Loucy (cell line): ENCODE measurements at regions not wholly inside any gene's neighbourhood (a gene's known extent, or its start where the extent isn't known, plus 50 kb on each side); places are given as distances from the start of the nearest gene placed in this dataset.

ENCODE experiments used
- H2AFZ ChIP-seq: fragments of 200-600 bp; sonication (generic); 2 replicates; pipeline ENCODE4 v1.6.0; 2016; ENCODE audit warnings: antibody characterized with exemption, mild to moderate bottlenecking, low read length, moderate library complexity
- H3F3A ChIP-seq: fragments of 200-600 bp; 2 replicates; pipeline ENCODE4 v1.6.0; 2016; ENCODE audit warnings: antibody characterized with exemption, low read depth, mild to moderate bottlenecking
- H3K27me3 ChIP-seq: fragments of 200-600 bp; sonication (generic); 2 replicates; pipeline ENCODE4 v1.6.1; 2014; ENCODE audit warnings: low read length, mild to moderate bottlenecking; ENCODE audit not compliant: insufficient read depth, poor library complexity, severe bottlenecking
- H3K36me3 ChIP-seq: fragments of 200-600 bp; sonication (generic); 2 replicates; pipeline ENCODE4 v1.6.1; 2016; ENCODE audit warnings: low read length; ENCODE audit not compliant: insufficient read depth
- H3K4me1 ChIP-seq: fragments of 200-600 bp; sonication (generic); 2 replicates; pipeline ENCODE4 v1.5.1; 2014; ENCODE audit warnings: low read length, mild to moderate bottlenecking; ENCODE audit not compliant: insufficient read depth, poor library complexity, severe bottlenecking
- H3K4me2 ChIP-seq: fragments of 200-600 bp; sonication (generic); 2 replicates; pipeline ENCODE4 v1.6.0; 2014; ENCODE audit warnings: antibody characterized with exemption, low read length, low read depth, mild to moderate bottlenecking; ENCODE audit not compliant: poor library complexity, severe bottlenecking
- H3K4me3 ChIP-seq: fragments of 200-600 bp; sonication (generic); 2 replicates; pipeline ENCODE4 v1.5.1; 2014; ENCODE audit warnings: low read length, mild to moderate bottlenecking, mixed read lengths; ENCODE audit not compliant: poor library complexity, severe bottlenecking
- H3K79me2 ChIP-seq: fragments of 200-600 bp; sonication (generic); 2 replicates; pipeline ENCODE4 v1.6.1; 2014; ENCODE audit warnings: low read length; ENCODE audit not compliant: insufficient read depth
- H3K9ac ChIP-seq: fragments of 200-600 bp; sonication (generic); 2 replicates; pipeline ENCODE4 v1.6.0; 2014; ENCODE audit warnings: mild to moderate bottlenecking, low read depth, low read length, moderate library complexity; ENCODE audit not compliant: poor library complexity, severe bottlenecking
- H3K9me2 ChIP-seq: fragments of 200-600 bp; sonication (generic); replicated peaks from 2 replicates; pipeline ENCODE4 v1.6.1; 2016; ENCODE audit warnings: low read depth, low read length, mixed read lengths
- H3K9me3 ChIP-seq: fragments of 200-600 bp; sonication (generic); 2 replicates; pipeline ENCODE4 v1.6.1; 2014; ENCODE audit warnings: mild to moderate bottlenecking, antibody characterized with exemption, low read length, low read depth; ENCODE audit not compliant: insufficient read depth
- H4K20me1 ChIP-seq: fragments of 200-600 bp; sonication (generic); 2 replicates; pipeline ENCODE4 v1.6.0; 2014; ENCODE audit warnings: antibody characterized with exemption, low read length, mild to moderate bottlenecking; ENCODE audit not compliant: insufficient read depth, poor library complexity, severe bottlenecking
- EZH2phosphoT487 ChIP-seq: fragments of 200-600 bp; IDR thresholded peaks from 2 replicates; pipeline ENCODE4 v1.6.1; 2018; ENCODE audit warnings: antibody characterized with exemption, mild to moderate bottlenecking, moderate library complexity, borderline replicate concordance
- TF ChIP-seq, protein P1 (sequence below): fragments of 200-600 bp; sonication (generic); conservative IDR thresholded peaks from 2 replicates; pipeline ENCODE4 v1.5.1; 2014; ENCODE audit warnings: mild to moderate bottlenecking, antibody characterized with exemption, low read length

DNA sequence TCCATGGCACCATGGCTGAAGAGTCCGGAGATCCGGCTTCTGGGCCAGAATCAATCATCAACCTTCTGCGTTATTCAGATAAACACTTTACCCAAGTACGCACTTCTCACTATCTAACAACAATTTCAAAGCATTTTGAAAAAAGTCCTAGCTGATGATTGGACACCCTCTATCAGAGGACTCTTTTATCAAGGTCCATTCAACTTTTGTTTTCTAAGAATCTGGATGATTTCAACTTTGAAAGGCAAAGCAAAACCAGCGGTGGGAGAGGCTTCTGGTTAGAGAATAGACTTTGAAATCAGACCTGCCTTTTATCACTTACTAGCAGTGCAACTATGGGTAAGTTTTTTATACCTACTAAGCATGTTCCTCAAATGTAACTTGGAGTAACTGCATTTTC, 293.6 kb upstream of the TNP1 start:
- Histone ChIP-seq H4K20me1 (no peaks in the 10 kb centered on the region), H3K9ac (no peak overlapping the region), H3K9me2 (no peaks in the 10 kb centered on the region), H3K9me3 (no peaks in the 10 kb centered on the region), H3K36me3 (no peaks in the 10 kb centered on the region), H2AFZ (no peak overlapping the region), H3K27me3 (no peaks in the 10 kb centered on the region), H3F3A (0 out of 2 replicates have a peak, but pooled peaks cover 1% of the 10 kb centered on the region), H3K4me1 (peaks cover 13% of the 10 kb centered on the region), H3K4me2 (no peak overlapping the region), H3K4me3 (no peak overlapping the region), H3K79me2 (no peaks in the 10 kb centered on the region)
- TF ChIP-seq EZH2phosphoT487 = no peak
- TF ChIP-seq, protein P1, sequence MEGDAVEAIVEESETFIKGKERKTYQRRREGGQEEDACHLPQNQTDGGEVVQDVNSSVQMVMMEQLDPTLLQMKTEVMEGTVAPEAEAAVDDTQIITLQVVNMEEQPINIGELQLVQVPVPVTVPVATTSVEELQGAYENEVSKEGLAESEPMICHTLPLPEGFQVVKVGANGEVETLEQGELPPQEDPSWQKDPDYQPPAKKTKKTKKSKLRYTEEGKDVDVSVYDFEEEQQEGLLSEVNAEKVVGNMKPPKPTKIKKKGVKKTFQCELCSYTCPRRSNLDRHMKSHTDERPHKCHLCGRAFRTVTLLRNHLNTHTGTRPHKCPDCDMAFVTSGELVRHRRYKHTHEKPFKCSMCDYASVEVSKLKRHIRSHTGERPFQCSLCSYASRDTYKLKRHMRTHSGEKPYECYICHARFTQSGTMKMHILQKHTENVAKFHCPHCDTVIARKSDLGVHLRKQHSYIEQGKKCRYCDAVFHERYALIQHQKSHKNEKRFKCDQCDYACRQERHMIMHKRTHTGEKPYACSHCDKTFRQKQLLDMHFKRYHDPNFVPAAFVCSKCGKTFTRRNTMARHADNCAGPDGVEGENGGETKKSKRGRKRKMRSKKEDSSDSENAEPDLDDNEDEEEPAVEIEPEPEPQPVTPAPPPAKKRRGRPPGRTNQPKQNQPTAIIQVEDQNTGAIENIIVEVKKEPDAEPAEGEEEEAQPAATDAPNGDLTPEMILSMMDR = no peak

DNA sequence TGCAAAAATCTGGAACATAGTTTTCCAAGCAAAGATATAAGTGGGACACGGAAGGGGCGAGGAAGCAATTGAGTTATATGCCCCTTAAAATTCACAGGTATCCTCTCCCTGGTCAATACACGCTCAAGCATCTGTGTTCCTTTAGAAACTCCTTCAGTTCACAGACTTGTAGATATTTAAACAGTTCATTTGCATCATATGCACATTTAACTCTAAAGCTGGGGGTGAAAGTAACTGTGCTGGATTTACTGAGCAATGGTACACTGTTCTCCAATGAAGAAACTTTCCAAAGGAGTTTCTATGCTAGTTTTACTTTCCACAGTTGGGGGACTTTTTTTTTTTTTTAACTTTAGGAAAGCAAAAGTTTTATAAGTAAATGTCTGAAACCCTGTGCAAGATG, 293.0 kb upstream of the TNP1 start:
- H3K4me3 ChIP-seq = no peak overlapping the region

DNA sequence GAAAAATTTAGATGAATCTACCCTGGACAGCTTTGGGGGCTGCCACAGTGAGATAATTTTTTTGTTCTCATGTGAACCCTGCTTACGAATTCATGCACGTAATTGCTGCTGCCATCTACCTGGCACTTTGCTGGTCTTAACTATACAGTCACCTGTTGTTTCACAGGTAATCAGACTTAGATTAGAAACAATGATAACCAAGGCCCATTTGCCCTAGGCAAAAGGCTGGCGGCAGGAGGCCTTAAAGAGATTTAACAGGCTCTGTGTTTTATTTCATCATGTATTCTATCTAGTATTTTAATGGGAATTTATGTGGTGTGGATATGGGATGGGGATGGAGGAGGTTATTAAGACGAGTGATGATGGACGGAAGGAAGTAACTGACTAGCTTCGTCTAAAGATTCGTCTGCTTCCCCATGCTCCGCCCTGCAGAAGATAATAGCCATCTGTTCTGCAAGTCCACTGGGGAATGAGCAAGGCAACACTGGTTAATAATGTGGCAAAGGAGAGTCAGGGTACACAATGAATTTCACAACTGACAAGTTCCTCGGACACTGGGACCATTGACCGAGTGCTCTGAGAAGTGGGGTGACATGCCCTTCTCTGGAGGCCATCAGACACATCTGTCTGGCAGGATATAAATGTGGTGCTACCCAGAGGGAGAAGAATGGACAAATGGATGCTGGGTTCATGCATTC, 291.8 kb upstream of the TNP1 start:
- Histone ChIP-seq H3K79me2 (no peaks in the 10 kb centered on the region), H3K9ac (no peak overlapping the region), H3K27me3 (no peaks in the 10 kb centered on the region), H3K4me2 (no peak overlapping the region), H3F3A (no peaks in the 10 kb centered on the region), H2AFZ (no peak overlapping the region), H3K36me3 (no peaks in the 10 kb centered on the region), H3K9me3 (no peaks in the 10 kb centered on the region), H3K4me3 (no peak overlapping the region), H4K20me1 (no peaks in the 10 kb centered on the region), H3K4me1 (peaks cover 1% of the 10 kb centered on the region), H3K9me2 (no peaks in the 10 kb centered on the region)
- TF ChIP-seq, protein P1 = no peak
- no peak for TF ChIP-seq EZH2phosphoT487

More for the DNA sequence above, 293.0 kb upstream of the TNP1 start:
- Histone ChIP-seq H3K36me3 (no peaks in the 10 kb centered on the region), H3K9me2 (no peaks in the 10 kb centered on the region), H3K4me2 (no peak overlapping the region), H3K27me3 (no peaks in the 10 kb centered on the region), H3K79me2 (no peaks in the 10 kb centered on the region), H3K9ac (no peak overlapping the region), H3F3A (no peaks in the 10 kb centered on the region), H4K20me1 (no peaks in the 10 kb centered on the region), H2AFZ (no peak overlapping the region), H3K4me1 (peaks cover 6% of the 10 kb centered on the region), H3K9me3 (no peaks in the 10 kb centered on the region)
- TF ChIP-seq EZH2phosphoT487 = no peak
- TF ChIP-seq, protein P1 = no peak
